ENCODE measurements at regions not wholly inside any gene's neighbourhood (a gene's known extent, or its start where the extent isn't known, plus 50 kb on each side); places are given as distances from the start of the nearest gene placed in this dataset.

DNA sequence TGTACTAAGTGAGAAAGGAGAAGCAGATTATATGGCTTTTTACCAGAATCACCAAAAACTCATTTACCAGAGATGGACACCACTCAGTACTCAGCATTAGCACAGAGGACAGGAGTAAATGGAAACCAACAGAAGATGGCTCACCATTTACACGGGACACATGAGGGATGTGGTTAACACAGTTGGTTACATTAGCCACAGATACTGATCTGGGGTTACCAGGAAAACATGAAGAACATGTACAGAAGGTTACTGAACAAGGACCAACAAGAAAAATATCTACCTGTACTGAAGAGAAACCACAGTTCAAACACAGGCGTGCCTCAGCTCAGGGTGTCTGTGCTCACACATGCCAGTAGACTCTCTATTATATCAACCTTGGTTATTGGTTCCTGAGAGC, 1285.8 kb upstream of the SORCS1 start:
- TF ChIP-seq POLR2A (IDR thresholded peaks at IDR 0.05; ENCODE audit: control extremely low read depth in 1 of 2, low read depth in 2 of 2, low read length in 2 of 2) (no peak), SUZ12 (IDR thresholded peaks at IDR 0.05; ENCODE audit: low read length) (no peak), NANOG (IDR thresholded peaks at IDR 0.05; ENCODE audit: insufficient read depth, low read depth, low read length, poor library complexity, severe bottlenecking) (no peak), EZH2 (IDR thresholded peaks at IDR 0.05; ENCODE audit: low read depth, low read length, severe bottlenecking) (no peak), PHF8 (conservative IDR thresholded peaks at IDR 0.05; ENCODE audit: low read depth, low read length) (no peak), TBP (IDR thresholded peaks at IDR 0.05; ENCODE audit: low read depth, low read length) (no peak), JUND (IDR thresholded peaks at IDR 0.05; ENCODE audit: low read length) (no peak), TEAD4 (IDR thresholded peaks at IDR 0.05; ENCODE audit: low read depth, low read length) (no peak), RFX5 (IDR thresholded peaks at IDR 0.05; ENCODE audit: borderline replicate concordance, low read depth, low read length) (no peak), CHD2 (IDR thresholded peaks at IDR 0.05; ENCODE audit: low read length) (no peak)
- TF ChIP-seq, protein P1, sequence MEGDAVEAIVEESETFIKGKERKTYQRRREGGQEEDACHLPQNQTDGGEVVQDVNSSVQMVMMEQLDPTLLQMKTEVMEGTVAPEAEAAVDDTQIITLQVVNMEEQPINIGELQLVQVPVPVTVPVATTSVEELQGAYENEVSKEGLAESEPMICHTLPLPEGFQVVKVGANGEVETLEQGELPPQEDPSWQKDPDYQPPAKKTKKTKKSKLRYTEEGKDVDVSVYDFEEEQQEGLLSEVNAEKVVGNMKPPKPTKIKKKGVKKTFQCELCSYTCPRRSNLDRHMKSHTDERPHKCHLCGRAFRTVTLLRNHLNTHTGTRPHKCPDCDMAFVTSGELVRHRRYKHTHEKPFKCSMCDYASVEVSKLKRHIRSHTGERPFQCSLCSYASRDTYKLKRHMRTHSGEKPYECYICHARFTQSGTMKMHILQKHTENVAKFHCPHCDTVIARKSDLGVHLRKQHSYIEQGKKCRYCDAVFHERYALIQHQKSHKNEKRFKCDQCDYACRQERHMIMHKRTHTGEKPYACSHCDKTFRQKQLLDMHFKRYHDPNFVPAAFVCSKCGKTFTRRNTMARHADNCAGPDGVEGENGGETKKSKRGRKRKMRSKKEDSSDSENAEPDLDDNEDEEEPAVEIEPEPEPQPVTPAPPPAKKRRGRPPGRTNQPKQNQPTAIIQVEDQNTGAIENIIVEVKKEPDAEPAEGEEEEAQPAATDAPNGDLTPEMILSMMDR (IDR thresholded peaks at IDR 0.05; ENCODE audit: control extremely low read depth in 1 of 3, insufficient read depth in 1 of 3, low read depth in 1 of 3, low read length in 3 of 3): no peak
